ENCODE measurements at regions not wholly inside any gene's neighbourhood (a gene's known extent, or its start where the extent isn't known, plus 50 kb on each side); places are given as distances from the start of the nearest gene placed in this dataset.
"Not testable (repeated sequence)": the region's sequence is repeated elsewhere in the genome, so short reads cannot be mapped to it uniquely, and the experiment has no call there.

DNA sequence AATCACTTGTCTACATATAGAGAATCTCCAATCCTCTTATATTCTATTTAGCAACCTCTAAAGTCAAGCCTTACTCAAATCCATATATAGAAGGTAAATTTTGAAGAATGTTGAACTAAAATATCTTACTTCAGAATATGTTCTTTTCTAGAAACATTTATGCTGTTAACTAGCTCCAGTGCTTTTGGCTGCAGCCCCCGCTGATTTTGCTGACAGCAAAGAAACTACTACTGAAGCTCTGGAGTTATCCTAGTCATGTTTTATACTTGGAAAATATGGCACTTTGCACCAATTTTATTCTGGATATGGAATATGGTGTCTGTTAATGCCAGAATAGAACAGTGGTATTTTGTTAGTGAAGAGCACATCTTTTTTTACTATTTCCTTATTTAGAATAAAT is 212.4 kb upstream of the FSIP2 start:
- H3K27ac ChIP-seq (ENCODE audit: low read length), result no peak overlapping the region
- no peak for DNase-seq
- no peak overlapping the region for H3K4me3 ChIP-seq (ENCODE audit: low read length)
- 80% methylated on average over 1 of the region's 1 CpG for WGBS (ENCODE audit: insufficient coverage, low lambda C conversion rate)
- H3K4me1 ChIP-seq (ENCODE audit: control insufficient read depth, insufficient read depth, low read length), result no peaks in the 10 kb centered on the region
- no peaks in the 10 kb centered on the region for H3K36me3 ChIP-seq (ENCODE audit: control insufficient read depth, insufficient read depth, low read length)
- no peaks in the 10 kb centered on the region for H3K9me3 ChIP-seq (ENCODE audit: control insufficient read depth, low read depth, low read length)
- no peaks in the 10 kb centered on the region for H3K27me3 ChIP-seq (ENCODE audit: control insufficient read depth, insufficient read depth, low read length)

- Histone ChIP-seq H3K27ac (ENCODE audit: low read length) (no peak overlapping the region), H3K27me3 (ENCODE audit: control insufficient read depth, insufficient read depth, low read length) (no peaks in the 10 kb centered on the region), H3K9me3 (ENCODE audit: control insufficient read depth, low read depth, low read length) (no peaks in the 10 kb centered on the region), H3K36me3 (ENCODE audit: control insufficient read depth, insufficient read depth, low read length) (no peaks in the 10 kb centered on the region), H3K4me1 (ENCODE audit: control insufficient read depth, insufficient read depth, low read length) (no peaks in the 10 kb centered on the region), H3K4me3 (ENCODE audit: low read length) (no peak overlapping the region)
- no peak for DNase-seq
- WGBS (ENCODE audit: insufficient coverage, low lambda C conversion rate), result 100% methylated on average over 2 of the region's 2 CpGs
These were observed 206.9 kb upstream of the FSIP2 start for GRCh38 chr2:185531721-185532120.

GRCh38 chr2:185537689-185538088 is 200.9 kb upstream of the FSIP2 start:
- Histone ChIP-seq H3K9me3 (ENCODE audit: control insufficient read depth, low read depth, low read length) (no peaks in the 10 kb centered on the region), H3K4me3 (ENCODE audit: low read length) (no peak overlapping the region)
- no peak for DNase-seq

GRCh38 chr2:185567196-185567595 is 171.4 kb upstream of the FSIP2 start:
- no peak for DNase-seq
- Histone ChIP-seq H3K4me3 (ENCODE audit: low read length) (no peak overlapping the region), H3K36me3 (ENCODE audit: control insufficient read depth, insufficient read depth, low read length) (no peaks in the 10 kb centered on the region), H3K27ac (ENCODE audit: low read length) (no peak overlapping the region), H3K9me3 (ENCODE audit: control insufficient read depth, low read depth, low read length) (no peaks in the 10 kb centered on the region), H3K4me1 (ENCODE audit: control insufficient read depth, insufficient read depth, low read length) (no peaks in the 10 kb centered on the region), H3K27me3 (ENCODE audit: control insufficient read depth, insufficient read depth, low read length) (no peaks in the 10 kb centered on the region)
- 91% methylated on average over 2 of the region's 2 CpGs for WGBS (ENCODE audit: insufficient coverage, low lambda C conversion rate)

More at GRCh38 chr2:185537689-185538088, 200.9 kb upstream of the FSIP2 start:
- H3K4me1 ChIP-seq (ENCODE audit: control insufficient read depth, insufficient read depth, low read length), result no peaks in the 10 kb centered on the region
- H3K27ac ChIP-seq (ENCODE audit: low read length), result no peak overlapping the region
- H3K27me3 ChIP-seq (ENCODE audit: control insufficient read depth, insufficient read depth, low read length), result no peaks in the 10 kb centered on the region
- no CpG with 5 or more reads among the region's 2 CpGs for WGBS (ENCODE audit: insufficient coverage, low lambda C conversion rate)
- H3K36me3 ChIP-seq (ENCODE audit: control insufficient read depth, insufficient read depth, low read length), result no peaks in the 10 kb centered on the region

GRCh38 chr2:185567940-185568339 is 170.7 kb upstream of the FSIP2 start:
- Histone ChIP-seq H3K27ac (ENCODE audit: low read length) (no peak overlapping the region), H3K9me3 (ENCODE audit: control insufficient read depth, low read depth, low read length) (no peaks in the 10 kb centered on the region), H3K36me3 (ENCODE audit: control insufficient read depth, insufficient read depth, low read length) (no peaks in the 10 kb centered on the region), H3K27me3 (ENCODE audit: control insufficient read depth, insufficient read depth, low read length) (no peaks in the 10 kb centered on the region), H3K4me1 (ENCODE audit: control insufficient read depth, insufficient read depth, low read length) (no peaks in the 10 kb centered on the region), H3K4me3 (ENCODE audit: low read length) (no peak overlapping the region)
- no CpG with 5 or more reads among the region's 8 CpGs for WGBS (ENCODE audit: insufficient coverage, low lambda C conversion rate)
- DNase-seq, result no peak

DNA sequence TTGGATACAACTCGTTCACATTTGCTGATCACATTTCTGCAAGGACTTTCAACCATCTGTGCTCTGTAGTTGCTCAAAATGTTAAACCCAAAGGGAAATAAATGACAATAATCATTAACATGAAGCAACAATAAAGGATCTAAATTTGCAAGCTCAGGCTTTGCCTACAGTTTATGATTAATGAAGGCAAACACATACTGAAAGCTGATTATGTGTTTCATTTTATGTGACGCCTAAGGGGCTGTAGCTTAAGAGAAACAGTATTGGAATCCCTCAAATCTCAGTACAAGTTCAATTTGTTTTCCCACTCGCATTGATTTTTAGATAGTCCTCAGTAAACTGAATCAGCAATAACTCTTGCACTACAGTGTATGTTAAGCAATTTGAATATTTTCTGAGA is 160.3 kb upstream of the FSIP2 start:
- H3K9me3 ChIP-seq (ENCODE audit: control insufficient read depth, low read depth, low read length), result no peaks in the 10 kb centered on the region
- no peaks in the 10 kb centered on the region for H3K36me3 ChIP-seq (ENCODE audit: control insufficient read depth, insufficient read depth, low read length)
- H3K4me1 ChIP-seq (ENCODE audit: control insufficient read depth, insufficient read depth, low read length), result peaks cover 4% of the 10 kb centered on the region
- no peaks in the 10 kb centered on the region for H3K27me3 ChIP-seq (ENCODE audit: control insufficient read depth, insufficient read depth, low read length)
- no peak overlapping the region for H3K4me3 ChIP-seq (ENCODE audit: low read length)
- peak overlapping the region; percentile 55 for H3K27ac ChIP-seq (ENCODE audit: low read length)
- DNase-seq, result peak in 1 of 2 donors; percentile 63
- WGBS (ENCODE audit: insufficient coverage, low lambda C conversion rate), result 40% methylated on average over 1 of the region's 3 CpGs

GRCh38 chr2:185583058-185583816 is 155.4 kb upstream of the FSIP2 start:
- WGBS (ENCODE audit: insufficient coverage, low lambda C conversion rate), result no CpG with 5 or more reads among the region's 2 CpGs
- Histone ChIP-seq H3K4me1 (ENCODE audit: control insufficient read depth, insufficient read depth, low read length) (peaks cover 4% of the 10 kb centered on the region), H3K27me3 (ENCODE audit: control insufficient read depth, insufficient read depth, low read length) (no peaks in the 10 kb centered on the region), H3K9me3 (ENCODE audit: control insufficient read depth, low read depth, low read length) (peaks cover 7% of the 10 kb centered on the region), H3K27ac (ENCODE audit: low read length) (no peak overlapping the region), H3K4me3 (ENCODE audit: low read length) (no peak overlapping the region), H3K36me3 (ENCODE audit: control insufficient read depth, insufficient read depth, low read length) (no peaks in the 10 kb centered on the region)
- no peak for DNase-seq

DNA sequence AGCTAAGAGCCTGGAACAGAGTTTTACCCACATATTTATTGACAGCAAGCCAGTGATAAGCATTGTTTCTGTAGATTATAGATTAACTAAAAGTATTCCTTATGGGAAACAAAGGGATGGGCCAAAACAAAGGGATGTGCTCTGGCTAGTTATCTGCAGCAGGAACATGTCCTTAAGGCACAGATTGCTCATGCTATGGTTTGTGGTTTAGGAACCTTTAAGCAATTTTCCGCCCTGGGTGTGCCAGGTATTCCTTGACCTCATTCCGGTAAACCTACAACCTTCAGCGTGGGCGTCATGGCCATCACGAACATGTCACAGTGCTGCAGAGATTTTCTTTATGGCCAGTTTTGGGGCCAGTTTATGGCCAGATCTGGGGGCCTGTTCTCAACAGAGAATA is 153.4 kb upstream of the FSIP2 start:
- not testable (repeated sequence) for H3K9me3 ChIP-seq (ENCODE audit: control insufficient read depth, low read depth, low read length); H3K27me3 ChIP-seq (ENCODE audit: control insufficient read depth, insufficient read depth, low read length); H3K4me3 ChIP-seq (ENCODE audit: low read length); H3K27ac ChIP-seq (ENCODE audit: low read length); DNase-seq; H3K36me3 ChIP-seq (ENCODE audit: control insufficient read depth, insufficient read depth, low read length); H3K4me1 ChIP-seq (ENCODE audit: control insufficient read depth, insufficient read depth, low read length)
- WGBS (ENCODE audit: insufficient coverage, low lambda C conversion rate), result no CpG with 5 or more reads among the region's 5 CpGs

- H3K27me3 ChIP-seq (ENCODE audit: control insufficient read depth, insufficient read depth, low read length); DNase-seq; H3K36me3 ChIP-seq (ENCODE audit: control insufficient read depth, insufficient read depth, low read length); H3K4me1 ChIP-seq (ENCODE audit: control insufficient read depth, insufficient read depth, low read length); H3K27ac ChIP-seq (ENCODE audit: low read length); H3K4me3 ChIP-seq (ENCODE audit: low read length); H3K9me3 ChIP-seq (ENCODE audit: control insufficient read depth, low read depth, low read length): not testable (repeated sequence)
- WGBS (ENCODE audit: insufficient coverage, low lambda C conversion rate), result no CpG with 5 or more reads among the region's 14 CpGs
These were observed 147.3 kb upstream of the FSIP2 start for GRCh38 chr2:185591276-185591675.

DNA sequence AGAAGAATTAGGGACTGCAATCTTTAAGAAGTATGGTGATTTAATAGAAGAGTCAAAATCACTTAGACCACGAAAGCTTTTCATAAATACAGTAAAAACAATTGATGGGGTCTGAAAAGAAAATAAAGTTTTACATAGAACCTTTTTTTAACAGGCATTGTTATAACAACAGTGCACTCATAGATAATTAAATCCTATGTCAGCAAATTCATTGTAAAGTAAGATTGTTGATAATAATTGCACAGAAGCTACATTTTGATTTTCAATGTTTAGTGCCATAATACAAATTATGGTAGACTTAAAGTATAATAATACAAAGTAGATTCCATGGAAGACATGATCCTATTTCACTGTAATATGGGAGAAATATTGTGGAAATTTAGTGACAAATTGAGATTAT is 130.7 kb upstream of the FSIP2 start:
- H3K27ac ChIP-seq (ENCODE audit: low read length), result peak overlapping the region; percentile 40
- no peaks in the 10 kb centered on the region for H3K9me3 ChIP-seq (ENCODE audit: control insufficient read depth, low read depth, low read length)
- H3K4me3 ChIP-seq (ENCODE audit: low read length), result no peak overlapping the region
- WGBS (ENCODE audit: insufficient coverage, low lambda C conversion rate), result 100% methylated on average over 1 of the region's 1 CpG
- DNase-seq, result no peak
- no peaks in the 10 kb centered on the region for H3K27me3 ChIP-seq (ENCODE audit: control insufficient read depth, insufficient read depth, low read length)
- H3K4me1 ChIP-seq (ENCODE audit: control insufficient read depth, insufficient read depth, low read length), result no peaks in the 10 kb centered on the region
- H3K36me3 ChIP-seq (ENCODE audit: control insufficient read depth, insufficient read depth, low read length), result no peaks in the 10 kb centered on the region

- Histone ChIP-seq H3K4me3 (ENCODE audit: low read length) (no peak overlapping the region), H3K27me3 (ENCODE audit: control insufficient read depth, insufficient read depth, low read length) (no peaks in the 10 kb centered on the region), H3K9me3 (ENCODE audit: control insufficient read depth, low read depth, low read length) (no peaks in the 10 kb centered on the region), H3K36me3 (ENCODE audit: control insufficient read depth, insufficient read depth, low read length) (no peaks in the 10 kb centered on the region), H3K4me1 (ENCODE audit: control insufficient read depth, insufficient read depth, low read length) (no peaks in the 10 kb centered on the region), H3K27ac (ENCODE audit: low read length) (peak overlapping the region; percentile 40)
- 71% methylated on average over 1 of the region's 3 CpGs for WGBS (ENCODE audit: insufficient coverage, low lambda C conversion rate)
- peak; percentile 20 to 32 for DNase-seq
These were observed 129.8 kb upstream of the FSIP2 start for GRCh38 chr2:185608799-185609198.

Measured in large intestine (tissue), 3 donors.